ENCODE measurements at regions not wholly inside any gene's neighbourhood (a gene's known extent, or its start where the extent isn't known, plus 50 kb on each side); places are given as distances from the start of the nearest gene placed in this dataset.

DNA sequence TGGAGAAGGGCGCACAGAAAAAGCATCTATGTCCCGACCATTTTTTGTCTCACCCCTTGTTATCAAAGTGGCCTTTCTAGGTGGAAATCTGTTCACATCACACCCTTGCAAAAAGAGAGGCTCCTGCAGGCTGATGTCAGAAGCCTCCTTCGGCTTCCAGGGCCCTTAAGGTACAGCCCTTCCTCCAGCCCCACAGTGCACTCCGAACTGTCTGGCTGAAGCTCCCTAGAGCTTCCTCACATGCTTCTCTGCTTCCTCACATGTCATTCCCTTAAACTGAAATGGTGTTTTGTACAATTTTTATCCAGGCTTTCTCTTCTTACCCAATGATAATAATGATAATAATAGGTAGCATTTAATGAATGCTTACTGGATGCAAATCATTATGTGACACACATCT lies 210.3 kb downstream of the INHBA start:
- TF ChIP-seq, protein P1, sequence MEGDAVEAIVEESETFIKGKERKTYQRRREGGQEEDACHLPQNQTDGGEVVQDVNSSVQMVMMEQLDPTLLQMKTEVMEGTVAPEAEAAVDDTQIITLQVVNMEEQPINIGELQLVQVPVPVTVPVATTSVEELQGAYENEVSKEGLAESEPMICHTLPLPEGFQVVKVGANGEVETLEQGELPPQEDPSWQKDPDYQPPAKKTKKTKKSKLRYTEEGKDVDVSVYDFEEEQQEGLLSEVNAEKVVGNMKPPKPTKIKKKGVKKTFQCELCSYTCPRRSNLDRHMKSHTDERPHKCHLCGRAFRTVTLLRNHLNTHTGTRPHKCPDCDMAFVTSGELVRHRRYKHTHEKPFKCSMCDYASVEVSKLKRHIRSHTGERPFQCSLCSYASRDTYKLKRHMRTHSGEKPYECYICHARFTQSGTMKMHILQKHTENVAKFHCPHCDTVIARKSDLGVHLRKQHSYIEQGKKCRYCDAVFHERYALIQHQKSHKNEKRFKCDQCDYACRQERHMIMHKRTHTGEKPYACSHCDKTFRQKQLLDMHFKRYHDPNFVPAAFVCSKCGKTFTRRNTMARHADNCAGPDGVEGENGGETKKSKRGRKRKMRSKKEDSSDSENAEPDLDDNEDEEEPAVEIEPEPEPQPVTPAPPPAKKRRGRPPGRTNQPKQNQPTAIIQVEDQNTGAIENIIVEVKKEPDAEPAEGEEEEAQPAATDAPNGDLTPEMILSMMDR (IDR thresholded peaks at IDR 0.05; ENCODE audit: low read depth, low read length): no peak
- TF ChIP-seq POLR2A (IDR thresholded peaks at IDR 0.05; ENCODE audit: extremely low read depth, insufficient read length): no peak
- TF ChIP-seq MYC (IDR thresholded peaks at IDR 0.05; ENCODE audit: low read depth, low read length): no peak
- no peak for TF ChIP-seq MAX (IDR thresholded peaks at IDR 0.05; ENCODE audit: low read depth, low read length)
